Activated T-cell treated with anti-CD3 and anti-CD28 coated beads for 1 hour (primary cell): ENCODE measurements at regions not wholly inside any gene's neighbourhood (a gene's known extent, or its start where the extent isn't known, plus 50 kb on each side); places are given as distances from the start of the nearest gene placed in this dataset.

Experiments used
- DNase-seq: peaks from one replicate; pipeline ENCODE4 v3.0.0-alpha.2; 2020; ENCODE audit warnings: low read depth

DNA sequence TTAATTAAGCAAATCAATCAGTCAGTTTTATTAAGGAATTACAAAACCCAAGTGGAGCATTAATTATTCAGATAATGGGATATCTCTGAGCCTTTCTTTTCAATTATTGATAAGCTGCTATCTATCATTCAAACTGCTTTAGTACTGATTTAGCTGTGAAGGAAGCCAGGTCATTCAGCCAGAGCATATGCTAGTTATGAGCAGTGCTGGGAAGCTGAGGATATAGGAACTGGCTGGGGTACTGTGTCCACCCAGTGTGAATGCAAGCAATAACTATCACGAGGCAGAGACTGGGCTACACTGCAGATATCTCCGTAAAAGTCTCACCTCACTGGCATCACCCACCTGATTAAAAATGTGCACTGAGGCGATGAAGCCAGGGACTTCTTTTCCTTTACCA lies 496.7 kb upstream of the PIK3C3 start:
- DNase-seq, result no peak

- no peak for DNase-seq
Observed at GRCh38 chr18:41457765-41458326, 497.2 kb upstream of the PIK3C3 start.

GRCh38 chr18:41456831-41457230 lies 498.2 kb upstream of the PIK3C3 start:
- no peak for DNase-seq

- no peak for DNase-seq
Observed at GRCh38 chr18:41449612-41450011, 505.4 kb upstream of the PIK3C3 start.

DNA sequence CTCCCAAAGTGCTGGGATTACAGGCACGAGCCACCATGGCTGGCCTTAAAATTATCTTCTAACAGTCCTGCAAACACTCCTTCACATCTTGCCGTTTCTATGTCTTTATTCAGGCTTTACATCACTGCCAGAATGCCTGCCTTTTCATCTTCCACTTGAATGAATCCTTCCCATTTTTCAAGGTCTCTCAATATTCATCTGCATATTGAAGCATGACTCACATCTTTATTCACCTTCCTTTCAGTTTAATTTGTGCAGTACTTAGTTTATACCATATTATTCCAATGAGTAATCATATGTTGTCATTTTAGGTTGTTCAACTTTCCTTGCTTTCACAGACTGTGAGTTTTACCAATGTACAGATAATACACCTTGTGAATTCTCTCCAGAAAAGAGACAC lies 510.1 kb upstream of the PIK3C3 start:
- DNase-seq, result no peak

GRCh38 chr18:41436772-41437171 lies 518.3 kb upstream of the PIK3C3 start:
- DNase-seq, result no peak

GRCh38 chr18:41418598-41418997 lies 536.4 kb upstream of the PIK3C3 start:
- no peak for DNase-seq

- DNase-seq, result no peak
Observed at GRCh38 chr18:41416044-41416443, 539.0 kb upstream of the PIK3C3 start.

DNA sequence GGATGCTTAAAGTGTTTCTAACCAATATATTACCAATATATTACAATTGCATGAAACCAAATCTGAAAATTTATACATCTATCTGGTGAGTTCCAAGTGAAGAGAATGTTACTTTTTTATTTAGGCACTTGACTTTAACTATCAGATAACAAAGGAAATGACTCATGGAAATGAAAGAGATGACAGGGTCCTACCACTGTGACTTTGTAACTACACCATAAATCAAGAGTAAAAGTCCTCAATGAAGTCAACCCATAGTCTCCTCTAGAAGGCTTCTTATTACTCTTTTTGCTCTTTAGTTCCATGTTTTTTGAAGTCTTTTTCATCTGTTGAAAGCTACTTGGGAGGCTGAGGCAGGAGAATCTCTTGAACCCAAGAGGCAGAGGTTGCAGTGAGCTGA lies 545.0 kb upstream of the PIK3C3 start:
- DNase-seq, result no peak

DNA sequence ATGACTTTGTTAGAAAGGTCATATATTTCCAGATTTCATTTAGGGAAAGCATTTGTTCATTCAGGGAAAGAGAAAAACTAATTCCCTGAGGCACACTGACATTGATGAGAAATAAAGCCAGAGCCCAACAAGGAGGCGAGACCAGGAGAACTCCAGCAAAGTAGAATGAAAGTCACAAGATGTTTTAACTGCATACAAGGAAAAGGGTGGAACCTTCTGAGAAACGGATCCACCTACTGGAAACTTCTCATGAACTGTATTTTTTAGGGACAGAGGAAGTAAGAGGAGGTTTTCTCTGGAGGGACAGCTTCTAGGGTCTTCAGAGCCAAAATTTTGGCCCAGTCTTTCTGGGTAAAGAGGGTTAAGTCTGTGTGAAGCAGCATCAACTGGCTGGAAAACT lies 548.2 kb upstream of the PIK3C3 start:
- no peak for DNase-seq

GRCh38 chr18:41396861-41397260 lies 558.2 kb upstream of the PIK3C3 start:
- DNase-seq, result no peak

DNA sequence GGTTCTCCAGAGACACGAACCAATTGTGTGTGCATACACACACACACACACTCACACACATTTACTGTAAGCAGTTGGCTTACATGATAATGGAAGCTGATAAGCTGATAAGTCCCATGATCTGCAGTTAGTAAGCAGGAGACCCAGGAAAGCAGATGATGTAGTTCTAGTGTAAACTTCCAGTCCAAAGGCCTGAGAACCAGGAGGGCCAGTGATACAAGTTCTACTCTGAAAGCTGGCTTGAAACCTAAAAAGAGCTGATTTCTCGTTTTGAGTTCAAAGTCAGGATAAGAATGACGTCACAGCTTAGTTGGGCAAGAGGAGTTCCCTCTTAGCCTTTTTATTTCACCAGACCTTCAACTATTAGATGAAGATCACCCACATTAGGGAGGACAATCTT lies 558.8 kb upstream of the PIK3C3 start:
- no peak for DNase-seq

- no peak for DNase-seq
Observed at GRCh38 chr18:41395695-41396094, 559.3 kb upstream of the PIK3C3 start.

DNA sequence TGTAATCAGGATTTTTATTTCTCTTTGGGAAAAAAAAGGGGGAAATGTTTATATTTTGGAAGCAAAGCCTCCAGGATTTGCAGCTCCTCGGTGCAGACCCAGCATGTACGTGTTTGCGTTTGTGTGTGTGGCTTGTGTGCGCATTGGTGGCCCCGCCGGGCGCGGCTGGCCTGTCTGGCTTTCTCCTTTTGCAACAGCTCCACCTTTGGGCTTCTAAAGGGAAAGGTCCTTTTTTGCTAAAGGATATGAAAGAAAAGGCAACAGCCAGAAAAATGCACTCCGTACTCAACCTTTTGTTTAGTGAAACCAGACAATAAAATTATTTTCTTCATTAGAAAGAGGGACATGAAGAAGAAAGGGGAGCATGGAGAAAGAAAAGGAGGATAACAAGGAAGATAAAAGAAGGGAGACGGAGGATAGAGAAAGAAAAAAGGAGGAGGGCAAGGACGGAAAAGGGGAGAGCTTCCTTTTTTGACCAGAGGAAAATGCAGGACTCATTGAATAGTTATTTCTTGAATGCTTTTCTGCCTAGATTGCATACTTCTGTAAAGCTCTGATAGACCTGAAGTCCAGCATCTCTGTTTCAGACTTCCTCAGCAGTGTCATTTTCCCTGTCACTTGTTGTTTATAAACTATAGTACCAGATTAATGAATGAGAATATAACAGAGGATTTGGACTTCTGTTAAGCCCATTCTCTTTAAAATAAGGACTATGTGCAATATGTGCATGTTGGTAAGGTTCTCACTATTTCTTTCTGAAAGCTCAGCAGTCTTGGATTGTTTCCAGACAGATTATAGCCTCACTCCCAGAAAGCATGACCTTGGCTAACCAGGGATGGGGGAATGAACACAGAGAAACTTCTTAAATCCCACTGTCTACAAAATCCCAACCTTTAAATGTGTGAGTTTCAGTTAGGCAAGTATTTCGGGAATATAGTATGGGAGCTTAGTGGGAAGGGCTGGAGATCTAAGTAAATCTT lies 563.1 kb upstream of the PIK3C3 start:
- DNase-seq, result no peak

DNA sequence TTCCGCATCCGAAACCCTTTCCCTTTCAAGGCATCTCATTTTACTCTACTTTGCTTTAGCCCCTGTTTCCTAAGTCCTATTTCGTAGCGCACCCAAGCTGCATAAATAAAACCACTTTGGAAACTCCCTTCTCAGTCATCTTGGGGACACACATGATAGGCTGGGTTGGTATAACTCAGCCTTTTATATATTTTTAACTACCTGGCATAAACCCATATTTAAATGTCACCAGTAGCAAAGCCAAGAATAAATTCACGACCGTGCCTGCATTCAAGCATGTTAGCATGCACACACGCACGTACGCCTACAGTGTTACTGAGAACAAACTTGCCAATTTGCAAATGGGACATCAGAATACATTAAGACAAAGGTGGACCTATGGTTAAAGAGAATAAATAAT lies 564.7 kb upstream of the PIK3C3 start:
- no peak for DNase-seq

GRCh38 chr18:41378598-41378997 lies 576.4 kb upstream of the PIK3C3 start:
- no peak for DNase-seq

GRCh38 chr18:41373612-41374011 lies 581.4 kb upstream of the PIK3C3 start:
- DNase-seq, result no peak

DNA sequence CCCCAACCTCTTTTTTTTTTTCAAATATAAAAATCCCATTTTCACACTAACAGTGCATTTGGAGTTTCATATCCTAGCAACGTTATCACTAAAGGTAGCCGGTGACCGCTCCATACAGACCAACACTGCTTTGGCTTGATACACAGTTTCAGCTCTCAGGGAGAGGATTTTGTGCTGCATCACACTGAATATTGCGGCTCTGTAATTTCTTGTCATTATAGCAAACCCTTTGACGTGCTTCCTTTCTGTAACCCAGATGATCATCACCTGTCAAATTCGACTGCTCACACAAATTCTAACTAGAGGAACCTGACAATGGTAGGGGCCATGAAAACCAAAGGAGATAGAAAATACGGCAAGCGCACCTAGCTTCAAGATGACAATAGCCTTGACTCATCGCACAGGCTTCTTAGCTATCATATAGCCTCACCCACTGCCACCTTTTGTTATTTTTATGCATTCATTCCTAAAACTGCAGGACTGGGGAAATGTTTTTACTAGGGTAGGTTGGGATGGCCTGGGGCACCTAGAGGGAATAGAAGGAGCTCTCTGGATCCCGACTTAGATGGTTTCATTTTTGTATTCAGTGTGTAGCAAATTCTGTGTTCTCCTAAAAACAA lies 582.9 kb upstream of the PIK3C3 start:
- DNase-seq, result no peak

DNA sequence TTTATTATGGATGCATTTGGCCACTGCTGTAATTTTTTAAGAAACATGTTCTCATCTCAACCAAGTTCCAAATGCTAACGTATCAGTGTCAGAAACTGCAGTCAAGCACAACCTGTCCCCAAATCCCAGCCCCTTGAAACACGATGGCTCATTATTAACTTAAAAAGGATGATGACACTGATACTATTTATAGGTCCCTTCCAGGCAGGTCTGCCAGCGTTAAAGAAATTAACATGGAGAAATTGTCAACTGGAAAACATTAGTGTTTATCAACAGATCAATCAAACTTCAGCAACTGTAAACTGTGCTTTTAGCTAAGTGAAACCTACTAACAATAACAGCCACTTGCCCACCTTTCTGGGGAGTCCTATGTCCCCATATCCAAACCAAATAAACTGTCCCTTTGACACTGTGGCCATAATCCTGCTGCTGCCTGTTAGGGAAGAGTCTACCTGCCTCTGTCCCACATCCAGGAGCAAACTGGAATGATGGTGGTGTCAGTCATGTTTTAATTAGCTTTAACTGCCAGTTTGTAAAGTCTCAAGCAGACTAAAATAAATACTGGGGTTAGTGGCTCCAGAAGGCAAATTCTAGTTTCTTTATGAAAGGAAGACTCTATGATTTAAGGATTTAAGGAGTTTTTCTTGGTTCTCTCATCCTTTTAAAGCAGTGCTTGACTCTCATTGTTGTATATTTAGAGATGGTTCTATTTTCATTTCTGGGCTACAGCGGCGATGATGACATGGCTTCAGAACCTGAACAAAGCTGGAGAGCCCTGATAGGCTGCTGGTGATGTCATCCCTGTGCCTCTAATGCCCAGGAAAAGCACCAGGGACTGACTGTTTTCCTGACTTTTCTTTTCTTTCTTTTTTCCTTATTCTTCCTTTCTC lies 583.6 kb upstream of the PIK3C3 start:
- no peak for DNase-seq

DNA sequence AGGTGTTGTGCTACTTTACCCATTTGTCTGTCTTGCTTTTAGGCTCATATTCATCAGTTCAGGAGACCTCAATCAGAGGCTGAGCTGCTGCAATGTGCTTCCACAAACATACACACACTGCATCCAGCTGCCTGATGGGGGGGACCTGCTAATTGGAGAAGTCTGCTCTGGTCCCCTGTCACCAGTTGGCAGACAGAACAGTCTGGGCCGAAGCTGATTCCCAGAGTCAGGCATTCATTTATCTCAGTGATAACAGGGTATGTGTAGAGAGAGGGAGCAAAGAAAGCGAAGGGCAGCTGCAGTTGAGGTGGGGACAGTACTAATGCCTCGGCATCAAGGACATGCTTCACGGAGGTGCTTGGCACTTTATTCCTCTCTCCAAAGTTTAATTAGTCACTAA lies 584.3 kb upstream of the PIK3C3 start:
- DNase-seq, result no peak

- DNase-seq, result no peak
Observed at GRCh38 chr18:41357708-41358107, 597.3 kb upstream of the PIK3C3 start.
